Fibroblast of lung (primary cell): ENCODE measurements at regions not wholly inside any gene's neighbourhood (a gene's known extent, or its start where the extent isn't known, plus 50 kb on each side); places are given as distances from the start of the nearest gene placed in this dataset.

ENCODE experiments used
- DNase-seq, 2 donors: peaks; one replicate each; pipeline versions ENCODE4 v3.0.0 to v3.0.0-alpha.2; 2010; ENCODE audit warnings: low read depth in 2 of 2
- H2AFZ ChIP-seq: 2 replicates; pipeline ENCODE4 v1.5.1; 2012; ENCODE audit warnings: low read length, control low read depth, inconsistent platforms
- H3K27ac ChIP-seq: 2 replicates; pipeline ENCODE4 v1.5.1; 2011; ENCODE audit warnings: low read length, control low read depth; ENCODE audit not compliant: insufficient read depth
- H3K27me3 ChIP-seq: 2 replicates; pipeline ENCODE4 v1.5.1; 2011; ENCODE audit warnings: mild to moderate bottlenecking, low read length; ENCODE audit not compliant: control insufficient read depth, insufficient read depth
- H3K36me3 ChIP-seq: 2 replicates; pipeline ENCODE4 v1.5.1; 2011; ENCODE audit warnings: low read length; ENCODE audit not compliant: control insufficient read depth, insufficient read depth
- H3K4me1 ChIP-seq: 2 replicates; pipeline ENCODE4 v1.5.1; 2011; ENCODE audit warnings: low read length; ENCODE audit not compliant: control insufficient read depth, insufficient read depth; ENCODE audit errors: extremely low read depth
- H3K4me2 ChIP-seq: 2 replicates; pipeline ENCODE4 v1.5.1; 2011; ENCODE audit warnings: low read length, control low read depth; ENCODE audit not compliant: insufficient read depth; ENCODE audit errors: extremely low read depth
- H3K4me3 ChIP-seq, 4 experiments: fragments of 200-600 bp in 1 of 4; sonication (generic) in 1 of 4; replicated peaks in 1 of 4; 2 replicates each; pipeline ENCODE4 v1.5.1; 2011 to 2016; ENCODE audit warnings: low read length in 4 of 4, low read depth in 3 of 4, mild to moderate bottlenecking in 3 of 4, control low read depth in 2 of 4, inconsistent platforms in 1 of 4, mixed read lengths in 1 of 4; ENCODE audit not compliant: insufficient read depth in 1 of 4; ENCODE audit errors: control extremely low read depth in 1 of 4
- H3K79me2 ChIP-seq: 2 replicates; pipeline ENCODE4 v1.5.1; 2012; ENCODE audit warnings: mild to moderate bottlenecking, low read length, inconsistent platforms; ENCODE audit not compliant: control insufficient read depth, insufficient read depth
- H3K9ac ChIP-seq: 2 replicates; pipeline ENCODE4 v1.5.1; 2011; ENCODE audit warnings: mild to moderate bottlenecking, low read length, control low read depth; ENCODE audit not compliant: insufficient read depth
- H3K9me3 ChIP-seq: 2 replicates; pipeline ENCODE4 v1.5.1; 2012; ENCODE audit warnings: low read depth, low read length; ENCODE audit not compliant: control insufficient read depth, insufficient read depth
- H4K20me1 ChIP-seq: 2 replicates; pipeline ENCODE4 v1.5.1; 2011; ENCODE audit warnings: low read length; ENCODE audit not compliant: control insufficient read depth, insufficient read depth; ENCODE audit errors: extremely low read depth
- EZH2 ChIP-seq: IDR thresholded peaks from 2 replicates; pipeline ENCODE4 v1.5.1; 2012; ENCODE audit warnings: low read length, control low read depth, mild to moderate bottlenecking; ENCODE audit errors: missing control alignments
- TF ChIP-seq, protein P1 (sequence below), 2 donors: IDR thresholded peaks in 1 of 2; conservative IDR thresholded peaks in 1 of 2; 1 replicate in 1 of 2; 2 replicates in 1 of 2; pipeline ENCODE4 v1.5.1; 2011 to 2012; ENCODE audit warnings: low read length in 2 of 2, control low read depth in 1 of 2, inconsistent platforms in 1 of 2, low read depth in 1 of 2, mild to moderate bottlenecking in 1 of 2

DNA sequence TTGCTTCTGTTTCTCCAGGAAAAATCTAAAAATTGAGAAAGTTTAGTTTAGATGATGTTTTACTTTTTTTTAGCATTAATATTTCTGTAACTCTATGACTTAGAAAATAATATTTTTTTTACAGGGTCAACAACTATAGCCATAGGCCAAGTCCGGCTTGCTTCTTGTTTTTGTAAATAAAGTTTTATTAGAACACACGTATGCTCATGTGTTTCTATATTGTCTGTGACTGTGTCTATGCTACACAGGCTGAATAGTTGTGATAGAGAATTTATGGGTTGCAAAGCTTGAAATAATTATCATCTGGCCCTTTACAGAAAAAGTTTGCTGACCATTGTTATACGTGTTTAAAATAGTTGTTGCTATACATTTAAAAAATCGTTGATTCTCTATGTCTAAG is 399.2 kb downstream of the EPM2A start:
- H3K27ac ChIP-seq: no peak overlapping the region
- H3K27me3 ChIP-seq: no peaks in the 10 kb centered on the region
- TF ChIP-seq, protein P1, sequence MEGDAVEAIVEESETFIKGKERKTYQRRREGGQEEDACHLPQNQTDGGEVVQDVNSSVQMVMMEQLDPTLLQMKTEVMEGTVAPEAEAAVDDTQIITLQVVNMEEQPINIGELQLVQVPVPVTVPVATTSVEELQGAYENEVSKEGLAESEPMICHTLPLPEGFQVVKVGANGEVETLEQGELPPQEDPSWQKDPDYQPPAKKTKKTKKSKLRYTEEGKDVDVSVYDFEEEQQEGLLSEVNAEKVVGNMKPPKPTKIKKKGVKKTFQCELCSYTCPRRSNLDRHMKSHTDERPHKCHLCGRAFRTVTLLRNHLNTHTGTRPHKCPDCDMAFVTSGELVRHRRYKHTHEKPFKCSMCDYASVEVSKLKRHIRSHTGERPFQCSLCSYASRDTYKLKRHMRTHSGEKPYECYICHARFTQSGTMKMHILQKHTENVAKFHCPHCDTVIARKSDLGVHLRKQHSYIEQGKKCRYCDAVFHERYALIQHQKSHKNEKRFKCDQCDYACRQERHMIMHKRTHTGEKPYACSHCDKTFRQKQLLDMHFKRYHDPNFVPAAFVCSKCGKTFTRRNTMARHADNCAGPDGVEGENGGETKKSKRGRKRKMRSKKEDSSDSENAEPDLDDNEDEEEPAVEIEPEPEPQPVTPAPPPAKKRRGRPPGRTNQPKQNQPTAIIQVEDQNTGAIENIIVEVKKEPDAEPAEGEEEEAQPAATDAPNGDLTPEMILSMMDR (conservative IDR thresholded peaks at IDR 0.05 in 1 of 2, IDR thresholded peaks at IDR 0.05 in 1 of 2; ENCODE audit: low read depth in 1 of 2, low read length in 2 of 2): no peak
- TF ChIP-seq EZH2: no peak
- no peaks in the 10 kb centered on the region for H3K79me2 ChIP-seq
- no peak overlapping the region for H2AFZ ChIP-seq
- no peak overlapping the region for H3K4me3 ChIP-seq
- no peak overlapping the region for H3K9ac ChIP-seq
- H3K4me1 ChIP-seq: no peaks in the 10 kb centered on the region
- no peaks in the 10 kb centered on the region for H4K20me1 ChIP-seq
- H3K36me3 ChIP-seq: no peaks in the 10 kb centered on the region
- no peak for DNase-seq
- no peaks in the 10 kb centered on the region for H3K9me3 ChIP-seq
- H3K4me2 ChIP-seq: no peak overlapping the region

DNA sequence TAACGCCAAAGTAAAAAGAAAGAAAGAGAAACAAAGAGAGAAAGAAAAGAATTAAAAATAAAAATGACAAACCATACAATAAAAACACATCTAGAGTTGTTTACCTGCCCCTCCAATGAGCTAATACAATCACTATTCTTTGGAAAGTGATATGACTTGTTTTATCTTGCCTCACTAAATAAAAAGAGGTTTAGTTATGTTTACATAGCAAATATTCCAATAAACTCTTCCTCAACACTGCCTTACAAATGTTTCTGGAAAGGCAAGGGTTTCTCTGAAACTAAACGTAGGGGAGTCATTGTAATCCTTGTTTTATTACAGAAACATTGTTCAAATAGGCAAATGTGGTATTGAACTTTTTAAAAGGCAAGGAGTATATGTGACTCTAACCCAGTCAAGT is 396.2 kb downstream of the EPM2A start:
- Histone ChIP-seq H2AFZ (no peak overlapping the region), H3K79me2 (no peaks in the 10 kb centered on the region), H3K4me2 (no peak overlapping the region), H3K9me3 (no peaks in the 10 kb centered on the region), H3K9ac (no peak overlapping the region), H3K27ac (no peak overlapping the region), H3K27me3 (no peaks in the 10 kb centered on the region), H3K4me3 (no peak overlapping the region), H4K20me1 (no peaks in the 10 kb centered on the region), H3K4me1 (no peaks in the 10 kb centered on the region), H3K36me3 (no peaks in the 10 kb centered on the region)
- no peak for TF ChIP-seq EZH2
- DNase-seq: no peak

DNA sequence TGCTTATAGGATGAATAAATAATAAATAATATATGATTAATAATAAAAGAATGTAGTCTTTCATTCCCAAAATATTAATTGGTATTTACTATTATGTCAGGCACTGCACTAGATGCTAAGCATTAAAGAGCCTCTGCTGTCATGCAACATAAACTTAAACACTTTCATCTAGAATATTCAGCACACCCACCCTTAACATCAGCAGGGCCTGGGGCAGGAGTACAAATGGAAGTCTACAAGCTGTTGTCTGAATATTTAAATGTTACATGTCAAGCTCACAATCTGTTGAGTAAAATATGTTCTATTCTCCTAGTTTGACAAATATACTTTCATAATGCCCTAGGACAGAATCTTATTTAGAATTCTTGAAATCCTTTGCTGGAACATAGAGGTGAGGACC is 395.1 kb downstream of the EPM2A start:
- Histone ChIP-seq H3K4me1 (no peaks in the 10 kb centered on the region), H3K4me3 (no peak overlapping the region), H3K9me3 (no peaks in the 10 kb centered on the region), H4K20me1 (no peaks in the 10 kb centered on the region), H3K79me2 (no peaks in the 10 kb centered on the region), H3K36me3 (no peaks in the 10 kb centered on the region), H3K9ac (no peak overlapping the region), H3K4me2 (no peak overlapping the region), H3K27ac (no peak overlapping the region), H3K27me3 (no peaks in the 10 kb centered on the region), H2AFZ (no peak overlapping the region)
- TF ChIP-seq, protein P1 (conservative IDR thresholded peaks at IDR 0.05 in 1 of 2, IDR thresholded peaks at IDR 0.05 in 1 of 2; ENCODE audit: low read depth in 1 of 2, low read length in 2 of 2): no peak
- no peak for TF ChIP-seq EZH2
- DNase-seq: no peak
